ENCODE measurements at regions not wholly inside any gene's neighbourhood (a gene's known extent, or its start where the extent isn't known, plus 50 kb on each side); places are given as distances from the start of the nearest gene placed in this dataset.

DNA sequence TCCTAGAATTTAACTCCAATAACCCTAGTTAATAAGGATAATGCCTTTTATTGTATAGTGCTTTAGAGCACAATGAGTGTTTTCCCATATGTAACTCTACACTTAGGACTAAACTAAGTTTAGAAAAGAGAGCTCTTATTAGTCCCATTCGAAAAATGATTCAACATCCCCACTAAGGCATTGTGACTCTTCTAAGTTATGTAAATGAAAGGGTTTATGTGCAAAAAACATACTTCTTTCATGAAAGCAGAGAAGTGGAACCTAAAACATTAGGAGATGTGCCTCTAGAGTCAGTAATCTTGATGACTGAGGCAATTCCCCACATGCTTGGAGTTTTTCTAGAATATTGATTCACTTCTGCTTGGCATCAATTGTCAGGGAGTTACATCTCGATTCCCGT, 344.1 kb upstream of the ZNF717 start:
- TF ChIP-seq, protein P1, sequence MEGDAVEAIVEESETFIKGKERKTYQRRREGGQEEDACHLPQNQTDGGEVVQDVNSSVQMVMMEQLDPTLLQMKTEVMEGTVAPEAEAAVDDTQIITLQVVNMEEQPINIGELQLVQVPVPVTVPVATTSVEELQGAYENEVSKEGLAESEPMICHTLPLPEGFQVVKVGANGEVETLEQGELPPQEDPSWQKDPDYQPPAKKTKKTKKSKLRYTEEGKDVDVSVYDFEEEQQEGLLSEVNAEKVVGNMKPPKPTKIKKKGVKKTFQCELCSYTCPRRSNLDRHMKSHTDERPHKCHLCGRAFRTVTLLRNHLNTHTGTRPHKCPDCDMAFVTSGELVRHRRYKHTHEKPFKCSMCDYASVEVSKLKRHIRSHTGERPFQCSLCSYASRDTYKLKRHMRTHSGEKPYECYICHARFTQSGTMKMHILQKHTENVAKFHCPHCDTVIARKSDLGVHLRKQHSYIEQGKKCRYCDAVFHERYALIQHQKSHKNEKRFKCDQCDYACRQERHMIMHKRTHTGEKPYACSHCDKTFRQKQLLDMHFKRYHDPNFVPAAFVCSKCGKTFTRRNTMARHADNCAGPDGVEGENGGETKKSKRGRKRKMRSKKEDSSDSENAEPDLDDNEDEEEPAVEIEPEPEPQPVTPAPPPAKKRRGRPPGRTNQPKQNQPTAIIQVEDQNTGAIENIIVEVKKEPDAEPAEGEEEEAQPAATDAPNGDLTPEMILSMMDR (IDR thresholded peaks at IDR 0.05) = no peak
- no peak for TF ChIP-seq POLR2A (IDR thresholded peaks at IDR 0.05)

Data from testis (tissue), 2 donors.